ENCODE measurements at regions not wholly inside any gene's neighbourhood (a gene's known extent, or its start where the extent isn't known, plus 50 kb on each side); places are given as distances from the start of the nearest gene placed in this dataset.
"Not testable (repeated sequence)": the region's sequence is repeated elsewhere in the genome, so short reads cannot be mapped to it uniquely, and the experiment has no call there.

GRCh38 chr1:61561666-61562065, 163.3 kb downstream of the TM2D1 start:
- DNase-seq: no peak
- Histone ChIP-seq H3K27me3 (no peaks in the 10 kb centered on the region), H3K4me1 (no peaks in the 10 kb centered on the region), H3K27ac (no peak overlapping the region), H3K36me3 (no peaks in the 10 kb centered on the region), H3K4me3 (no peak overlapping the region), H3K9me3 (replicated peaks) (no peaks in the 10 kb centered on the region)

- Histone ChIP-seq H3K36me3 (no peaks in the 10 kb centered on the region), H3K4me1 (no peaks in the 10 kb centered on the region), H3K4me3 (no peak overlapping the region), H3K27ac (no peak overlapping the region), H3K9me3 (replicated peaks) (no peaks in the 10 kb centered on the region), H3K27me3 (no peaks in the 10 kb centered on the region)
- DNase-seq: no peak
Observed at GRCh38 chr1:61560385-61560784, 164.6 kb downstream of the TM2D1 start.

- H3K27me3 ChIP-seq: no peaks in the 10 kb centered on the region
- H3K36me3 ChIP-seq: no peaks in the 10 kb centered on the region
- H3K9me3 ChIP-seq (replicated peaks): no peaks in the 10 kb centered on the region
- H3K27ac ChIP-seq: no peak overlapping the region
- H3K4me3 ChIP-seq: no peak overlapping the region
- no peaks in the 10 kb centered on the region for H3K4me1 ChIP-seq
- no peak for DNase-seq
Observed at GRCh38 chr1:61556631-61557030, 168.3 kb downstream of the TM2D1 start.

- Histone ChIP-seq H3K27ac (no peak overlapping the region), H3K4me3 (no peak overlapping the region), H3K4me1 (no peaks in the 10 kb centered on the region), H3K9me3 (replicated peaks) (no peaks in the 10 kb centered on the region), H3K36me3 (no peaks in the 10 kb centered on the region), H3K27me3 (no peaks in the 10 kb centered on the region)
- no peak for DNase-seq
Observed at GRCh38 chr1:61552630-61553305, 172.2 kb downstream of the TM2D1 start.

GRCh38 chr1:61547302-61547701, 177.6 kb downstream of the TM2D1 start:
- H3K27me3 ChIP-seq: not testable (repeated sequence)

GRCh38 chr1:61544870-61545269, 180.1 kb downstream of the TM2D1 start:
- not testable (repeated sequence) for H3K4me3 ChIP-seq; DNase-seq; H3K27me3 ChIP-seq; H3K27ac ChIP-seq; H3K36me3 ChIP-seq; H3K9me3 ChIP-seq (replicated peaks); H3K4me1 ChIP-seq

More at GRCh38 chr1:61547302-61547701, 177.6 kb downstream of the TM2D1 start:
- H3K9me3 ChIP-seq (replicated peaks); H3K4me3 ChIP-seq; H3K4me1 ChIP-seq; H3K36me3 ChIP-seq; H3K27ac ChIP-seq: not testable (repeated sequence)
- peak; percentile 22 to 24 for DNase-seq

- DNase-seq; H3K9me3 ChIP-seq (replicated peaks); H3K27ac ChIP-seq; H3K4me1 ChIP-seq; H3K4me3 ChIP-seq; H3K27me3 ChIP-seq; H3K36me3 ChIP-seq: not testable (repeated sequence)
Observed at GRCh38 chr1:61543498-61543897, 181.4 kb downstream of the TM2D1 start.

- Histone ChIP-seq H3K9me3 (replicated peaks) (no peaks in the 10 kb centered on the region), H3K36me3 (no peaks in the 10 kb centered on the region), H3K4me1 (no peaks in the 10 kb centered on the region), H3K27ac (no peak overlapping the region), H3K27me3 (no peaks in the 10 kb centered on the region), H3K4me3 (no peak overlapping the region)
- no peak for DNase-seq
Observed at GRCh38 chr1:61539720-61540462, 185.1 kb downstream of the TM2D1 start.

GRCh38 chr1:61538228-61538627, 186.7 kb downstream of the TM2D1 start:
- Histone ChIP-seq H3K36me3 (no peaks in the 10 kb centered on the region), H3K4me3 (no peak overlapping the region), H3K27me3 (no peaks in the 10 kb centered on the region), H3K4me1 (no peaks in the 10 kb centered on the region), H3K9me3 (replicated peaks) (no peaks in the 10 kb centered on the region), H3K27ac (no peak overlapping the region)
- no peak for DNase-seq

- Histone ChIP-seq H3K36me3 (no peaks in the 10 kb centered on the region), H3K27ac (no peak overlapping the region), H3K9me3 (replicated peaks) (no peaks in the 10 kb centered on the region), H3K4me1 (no peaks in the 10 kb centered on the region), H3K4me3 (no peak overlapping the region), H3K27me3 (no peaks in the 10 kb centered on the region)
- no peak for DNase-seq
Observed at GRCh38 chr1:61536174-61537108, 188.5 kb downstream of the TM2D1 start.

- H3K4me3 ChIP-seq: no peak overlapping the region
- H3K9me3 ChIP-seq (replicated peaks): no peaks in the 10 kb centered on the region
- DNase-seq: no peak
- H3K4me1 ChIP-seq: no peaks in the 10 kb centered on the region
- no peaks in the 10 kb centered on the region for H3K27me3 ChIP-seq
- H3K27ac ChIP-seq: no peak overlapping the region
- no peaks in the 10 kb centered on the region for H3K36me3 ChIP-seq
Observed at GRCh38 chr1:61534847-61535246, 190.1 kb downstream of the TM2D1 start.

GRCh38 chr1:61533546-61533945, 191.4 kb downstream of the TM2D1 start:
- Histone ChIP-seq H3K36me3 (no peaks in the 10 kb centered on the region), H3K27ac (no peak overlapping the region), H3K27me3 (no peaks in the 10 kb centered on the region), H3K4me1 (no peaks in the 10 kb centered on the region), H3K9me3 (replicated peaks) (no peaks in the 10 kb centered on the region), H3K4me3 (no peak overlapping the region)
- DNase-seq: no peak

GRCh38 chr1:61531716-61532115, 193.2 kb downstream of the TM2D1 start:
- Histone ChIP-seq H3K27ac (no peak overlapping the region), H3K4me3 (no peak overlapping the region), H3K9me3 (replicated peaks) (no peaks in the 10 kb centered on the region), H3K27me3 (no peaks in the 10 kb centered on the region), H3K4me1 (no peaks in the 10 kb centered on the region), H3K36me3 (no peaks in the 10 kb centered on the region)
- DNase-seq: no peak

GRCh38 chr1:61523893-61524605, 200.9 kb downstream of the TM2D1 start:
- Histone ChIP-seq H3K4me3 (no peak overlapping the region), H3K36me3 (no peaks in the 10 kb centered on the region), H3K4me1 (no peaks in the 10 kb centered on the region), H3K27ac (no peak overlapping the region), H3K9me3 (replicated peaks) (no peaks in the 10 kb centered on the region), H3K27me3 (no peaks in the 10 kb centered on the region)
- no peak for DNase-seq
